EH (cell line): ENCODE measurements at regions not wholly inside any gene's neighbourhood (a gene's known extent, or its start where the extent isn't known, plus 50 kb on each side); places are given as distances from the start of the nearest gene placed in this dataset.

Experiments used
- DNase-seq: peaks from one replicate; pipeline ENCODE4 v3.0.0-alpha.2; 2015; ENCODE audit warnings: low read depth

- no peak for DNase-seq
Measured at GRCh38 chr16:86090461-86091170, 191.7 kb downstream of the IRF8 start.

- no peak for DNase-seq
Measured at GRCh38 chr16:86091976-86092375, 193.0 kb downstream of the IRF8 start.

DNA sequence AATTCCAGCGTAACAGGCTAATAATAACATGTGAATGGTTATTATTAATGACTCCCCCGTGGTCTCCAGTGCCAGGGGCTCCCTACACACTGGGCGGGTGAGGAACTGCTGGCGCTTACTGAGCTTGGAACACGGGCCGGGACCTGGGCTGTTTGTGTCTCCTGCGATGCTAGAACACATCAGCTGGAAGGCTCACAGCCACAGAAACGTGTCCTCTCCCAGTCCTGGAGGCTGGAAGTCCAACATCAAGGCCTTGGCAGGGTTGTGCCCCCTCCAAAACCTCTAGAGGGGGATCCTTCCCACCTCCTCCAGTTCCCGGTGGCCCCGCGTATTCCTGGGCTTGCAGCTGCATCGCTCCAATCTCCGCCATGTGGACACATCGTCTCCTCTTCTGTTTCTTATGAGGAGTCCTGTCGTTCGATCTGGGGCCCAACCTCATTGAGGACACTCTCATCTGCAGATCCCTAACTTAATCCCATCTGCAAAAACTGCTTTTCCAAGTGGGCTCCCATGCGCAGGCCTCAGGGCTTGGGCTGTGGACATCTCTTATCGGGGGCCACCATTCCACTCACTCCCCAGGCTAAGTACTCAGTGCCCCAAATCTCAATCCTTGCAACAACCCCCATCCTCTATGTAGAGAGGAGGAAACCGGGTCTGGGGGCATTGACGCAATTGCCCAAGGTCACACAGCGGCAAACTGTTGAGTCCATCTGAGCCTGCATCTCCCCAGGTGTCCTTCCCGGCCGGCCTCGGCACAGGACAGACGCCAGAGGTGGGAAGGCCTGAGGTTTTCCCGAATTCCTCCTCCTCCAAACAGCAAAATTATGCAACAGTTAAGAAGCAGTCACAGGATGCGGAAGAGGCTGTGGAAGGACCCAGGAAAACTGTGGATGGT lies 193.9 kb downstream of the IRF8 start:
- DNase-seq = no peak

DNA sequence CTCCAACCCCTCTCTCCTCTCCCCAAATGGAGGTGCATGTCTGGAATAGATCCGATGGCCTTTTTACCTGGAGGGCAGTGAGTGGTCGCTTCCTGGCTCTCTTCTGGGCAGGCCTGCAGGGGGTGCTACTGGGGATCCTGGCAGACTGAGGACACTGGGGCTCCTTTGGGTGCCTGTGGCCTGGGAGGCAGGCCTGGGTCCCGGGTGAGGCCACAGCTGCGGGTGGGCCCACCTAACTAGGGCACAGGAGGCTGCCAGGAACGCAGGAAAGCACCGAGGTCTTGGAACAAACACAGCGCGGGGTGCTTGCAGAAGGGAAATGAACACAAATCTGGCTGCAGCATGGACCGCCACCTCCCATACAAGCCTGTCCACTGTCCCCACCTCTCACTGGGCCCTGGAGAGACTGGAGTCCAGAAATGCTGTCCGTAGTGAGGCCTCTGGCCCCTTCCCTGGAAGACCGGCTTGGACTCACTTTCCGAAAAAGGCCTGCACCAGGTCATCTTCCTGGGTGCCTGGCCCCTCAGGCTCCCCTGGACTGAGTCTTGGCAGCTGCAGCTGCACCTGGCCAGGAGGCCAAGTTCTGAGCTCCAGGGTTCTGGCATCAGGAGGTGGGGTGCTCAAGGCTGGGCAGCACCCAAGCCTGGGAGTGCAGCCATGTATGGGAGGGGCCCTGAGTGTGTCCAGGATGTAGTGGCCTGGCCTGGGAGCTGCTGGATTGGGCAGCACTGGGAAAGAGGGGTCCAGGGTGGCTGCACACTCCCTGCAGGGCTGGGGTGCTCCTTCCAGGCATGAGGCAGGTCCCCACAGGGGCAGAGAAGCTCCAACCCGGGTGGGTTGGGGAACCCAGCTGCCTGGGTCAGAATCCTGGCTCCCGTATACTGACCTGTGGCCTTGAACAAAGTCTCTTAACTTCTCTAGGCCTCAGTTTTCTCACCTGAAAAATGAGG lies 195.1 kb downstream of the IRF8 start:
- no peak for DNase-seq

GRCh38 chr16:86095131-86095752 lies 196.3 kb downstream of the IRF8 start:
- no peak for DNase-seq

GRCh38 chr16:86095906-86096485 lies 197.0 kb downstream of the IRF8 start:
- DNase-seq = no peak

- DNase-seq = no peak
Measured at GRCh38 chr16:86096850-86097249, 197.9 kb downstream of the IRF8 start.

- no peak for DNase-seq
Measured at GRCh38 chr16:86099326-86099725, 200.4 kb downstream of the IRF8 start.

DNA sequence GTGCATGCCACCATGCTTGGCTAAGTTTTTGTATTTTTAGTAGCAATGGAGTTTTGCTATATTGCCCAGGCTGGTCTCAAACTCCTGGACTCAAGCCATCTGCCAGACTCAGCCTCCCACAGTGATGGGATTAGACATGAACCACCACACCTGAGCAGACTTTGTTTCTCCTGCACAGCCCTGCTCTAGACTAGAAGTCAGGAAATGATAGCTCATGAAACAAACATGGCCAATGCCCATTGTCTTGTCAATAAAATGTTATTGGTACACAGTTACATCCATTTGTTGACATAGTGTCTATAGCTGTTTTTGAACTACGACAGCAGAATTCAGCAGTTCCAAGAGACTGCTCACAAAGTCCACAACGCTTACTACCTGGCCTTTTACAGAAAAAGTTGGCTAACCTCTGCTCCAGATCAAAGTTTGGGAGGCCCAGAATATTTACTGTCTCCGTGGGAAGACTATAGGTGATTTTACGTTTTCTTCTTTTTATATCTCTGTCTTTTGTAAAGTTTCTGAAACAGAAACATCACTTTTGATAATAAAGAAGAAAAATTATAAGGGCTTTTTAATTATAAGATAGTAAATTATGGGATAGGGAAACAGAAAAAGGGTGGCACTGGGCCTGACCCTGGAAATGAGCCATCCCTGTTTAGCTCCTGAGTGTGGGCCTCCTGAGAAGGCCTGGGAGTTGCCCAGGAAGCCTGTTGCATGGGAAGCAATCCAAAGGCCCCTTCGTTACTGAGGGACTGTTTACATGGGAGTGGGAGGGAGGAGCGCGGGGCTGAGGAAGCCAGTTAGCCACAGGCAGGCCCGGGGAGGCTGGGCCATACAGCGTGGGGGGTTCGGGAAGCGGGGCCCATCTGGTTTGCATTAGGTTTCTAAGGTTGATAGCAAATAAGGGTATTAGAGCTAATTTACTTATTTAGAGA lies 201.5 kb downstream of the IRF8 start:
- DNase-seq = peak; percentile 43

GRCh38 chr16:86101137-86101896 lies 202.4 kb downstream of the IRF8 start:
- DNase-seq = no peak

- no peak for DNase-seq
Measured at GRCh38 chr16:86101897-86102157, 202.9 kb downstream of the IRF8 start.

GRCh38 chr16:86103320-86103719 lies 204.4 kb downstream of the IRF8 start:
- DNase-seq = no peak

DNA sequence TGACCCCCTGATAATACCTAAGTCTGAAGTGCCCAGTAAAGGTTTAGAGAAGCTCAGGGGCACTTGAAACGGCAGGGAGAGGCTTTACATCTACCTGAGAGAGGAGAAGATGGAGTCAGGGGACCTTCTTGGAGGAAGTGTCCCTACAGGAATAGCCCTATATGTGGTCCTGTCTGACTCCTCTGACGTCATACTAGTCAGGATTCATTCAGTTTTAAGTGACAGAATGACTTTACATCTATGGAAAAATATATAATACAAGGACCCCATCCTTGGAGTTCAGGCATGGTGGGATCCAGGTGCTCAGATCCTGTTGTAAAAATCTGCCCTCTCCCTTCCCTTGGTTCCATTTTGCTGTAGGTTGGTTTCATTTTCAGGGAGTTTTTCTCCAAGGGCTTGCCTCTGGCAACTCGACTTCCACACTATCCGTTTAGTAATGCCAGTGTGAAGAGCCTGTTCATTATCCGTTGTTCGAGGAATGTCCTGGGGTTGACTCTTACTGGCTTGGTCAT lies 205.6 kb downstream of the IRF8 start:
- no peak for DNase-seq

DNA sequence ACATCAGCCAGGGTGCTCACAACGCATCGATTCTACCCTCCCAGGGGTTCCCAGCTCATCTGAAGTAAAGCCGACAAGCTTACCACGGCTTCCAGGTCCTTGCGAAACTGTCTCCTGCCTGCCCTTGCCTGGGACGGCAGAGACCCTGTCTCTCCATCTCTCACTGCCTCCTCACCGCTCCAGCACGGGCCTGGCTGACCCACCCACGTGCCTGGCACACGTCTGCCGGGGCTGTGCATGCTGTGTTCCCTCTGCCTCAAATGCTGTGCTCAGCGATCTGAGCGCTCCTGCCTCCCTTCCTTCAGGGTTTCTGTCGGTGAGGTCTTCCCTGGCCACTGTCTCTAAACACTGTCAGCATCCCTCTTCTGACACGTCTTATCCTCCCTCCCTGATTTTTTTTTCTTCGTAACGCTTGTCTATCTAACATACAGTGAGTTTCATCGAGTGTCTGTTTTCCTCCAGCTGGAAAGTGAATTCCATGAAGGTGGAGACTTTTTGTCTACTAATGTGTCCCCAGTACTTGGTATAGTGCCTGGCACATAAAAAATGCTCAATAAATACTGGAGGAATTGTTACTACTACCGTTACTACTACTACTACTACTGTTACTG lies 208.4 kb downstream of the IRF8 start:
- DNase-seq = no peak

- DNase-seq = no peak
Measured at GRCh38 chr16:86108062-86108461, 209.1 kb downstream of the IRF8 start.

DNA sequence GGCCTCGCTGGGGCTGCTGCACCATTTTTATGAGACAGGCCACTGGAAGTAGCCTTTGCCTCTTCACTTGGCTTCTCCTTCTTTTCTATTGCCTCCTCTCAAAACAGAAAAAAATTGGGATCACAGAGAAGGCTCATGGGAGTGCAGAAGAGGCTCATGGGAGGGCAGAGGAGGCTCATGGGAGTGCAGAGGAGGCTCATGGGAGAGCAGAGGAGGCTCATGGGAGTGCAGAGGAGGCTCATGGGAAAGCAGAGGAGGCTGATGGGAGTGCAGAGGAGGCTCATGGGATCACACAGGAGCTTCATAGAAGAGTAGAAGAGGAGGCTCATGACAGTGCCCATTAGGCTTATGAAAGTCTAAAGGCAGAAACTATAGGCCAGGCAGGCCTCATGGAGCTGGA lies 211.2 kb downstream of the IRF8 start:
- DNase-seq = no peak

DNA sequence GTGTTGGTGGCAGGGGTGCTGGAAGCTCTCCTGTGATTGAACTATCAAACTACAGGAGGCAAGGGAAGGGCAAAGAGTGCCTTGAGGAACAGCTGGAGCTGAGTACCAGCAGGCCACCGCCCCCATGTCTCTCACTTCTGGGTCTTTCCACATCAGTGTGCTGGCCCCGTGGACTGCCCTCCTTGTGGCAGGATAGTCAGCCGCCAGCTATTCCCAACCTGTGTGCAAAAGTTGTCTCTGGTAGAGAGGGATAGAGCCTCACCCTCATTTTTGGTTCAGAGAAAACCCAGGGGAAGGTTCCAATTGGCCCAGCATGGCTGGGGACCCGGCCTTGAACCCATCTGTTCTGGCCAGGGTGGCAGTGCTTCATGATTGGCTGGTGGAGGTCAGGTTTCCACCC lies 211.8 kb downstream of the IRF8 start:
- DNase-seq = no peak

DNA sequence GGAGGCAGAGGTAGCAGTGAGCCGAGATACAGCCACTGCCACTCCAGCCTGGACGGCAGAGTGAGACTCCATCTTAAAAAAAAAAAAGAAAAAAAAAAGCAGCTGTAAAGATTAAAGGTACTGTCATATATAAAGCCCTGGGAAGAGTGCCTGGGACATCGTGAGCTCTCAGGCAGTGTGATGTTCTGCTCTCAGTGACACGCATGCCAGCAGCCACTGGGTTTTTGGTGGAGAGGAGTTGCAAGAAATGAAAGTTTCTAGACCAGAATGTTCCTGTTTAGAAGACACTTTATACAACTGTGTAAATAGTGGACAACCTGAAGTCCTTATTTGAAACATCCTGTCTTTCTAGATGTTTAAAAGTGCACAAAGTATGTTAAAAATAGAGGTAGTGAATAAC lies 213.2 kb downstream of the IRF8 start:
- DNase-seq = no peak

DNA sequence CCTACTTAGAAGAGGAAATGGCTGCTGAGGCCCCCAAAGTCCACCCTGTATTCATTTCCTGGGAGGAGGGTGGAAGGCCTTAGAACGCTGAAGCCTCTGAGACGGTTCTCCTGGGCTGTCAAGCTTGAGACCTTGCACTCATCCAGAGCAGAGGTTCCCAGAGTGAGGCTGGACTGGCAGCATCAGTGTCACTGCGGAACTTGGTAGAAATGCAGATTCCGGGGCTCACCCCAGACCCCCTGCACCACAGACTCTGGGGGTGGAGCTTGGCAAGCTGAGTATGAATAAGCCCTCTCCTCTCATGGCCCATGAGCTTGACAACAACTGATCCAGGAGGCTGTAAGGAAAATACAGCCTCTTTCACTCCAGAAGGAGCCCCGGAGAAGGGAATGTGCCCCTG lies 218.3 kb downstream of the IRF8 start:
- DNase-seq = no peak
